Fibroblast of the aortic adventitia (primary cell): ENCODE measurements at regions not wholly inside any gene's neighbourhood (a gene's known extent, or its start where the extent isn't known, plus 50 kb on each side); places are given as distances from the start of the nearest gene placed in this dataset.

ENCODE experiments used
- DNase-seq: peaks from one replicate; pipeline ENCODE4 v3.0.0-alpha.2; 2010; ENCODE audit warnings: low read depth
- H3K4me3 ChIP-seq: 2 replicates; pipeline ENCODE4 v1.5.1; 2011; ENCODE audit warnings: low read depth, mild to moderate bottlenecking, control low read depth, low read length, moderate library complexity
- CTCF ChIP-seq: IDR thresholded peaks from 2 replicates; pipeline ENCODE4 v1.5.1; 2011; ENCODE audit warnings: mild to moderate bottlenecking, low read length, control low read depth, inconsistent platforms; ENCODE audit not compliant: insufficient read depth

DNA sequence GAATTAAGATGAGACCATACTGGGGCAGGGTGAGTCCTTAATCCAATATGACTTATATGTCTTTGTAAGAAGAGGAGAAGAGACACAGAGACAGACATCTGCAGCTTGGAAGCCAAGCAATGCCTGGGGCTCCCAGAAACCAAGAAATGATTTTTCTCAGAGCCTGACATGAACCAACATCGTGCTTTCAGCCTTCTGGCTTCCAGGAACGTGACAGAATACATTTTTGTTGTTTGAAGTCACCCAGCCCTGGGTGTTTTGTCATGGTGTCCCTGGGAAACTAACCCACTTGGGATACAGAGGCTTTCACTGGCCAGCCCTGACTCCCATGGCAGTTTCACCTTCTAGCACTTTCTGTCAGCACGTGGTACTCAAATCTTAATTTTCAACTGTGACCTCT is 95.3 kb upstream of the SLC10A2 start:
- no peak overlapping the region for H3K4me3 ChIP-seq
- DNase-seq, result no peak
- no peak for TF ChIP-seq CTCF

DNA sequence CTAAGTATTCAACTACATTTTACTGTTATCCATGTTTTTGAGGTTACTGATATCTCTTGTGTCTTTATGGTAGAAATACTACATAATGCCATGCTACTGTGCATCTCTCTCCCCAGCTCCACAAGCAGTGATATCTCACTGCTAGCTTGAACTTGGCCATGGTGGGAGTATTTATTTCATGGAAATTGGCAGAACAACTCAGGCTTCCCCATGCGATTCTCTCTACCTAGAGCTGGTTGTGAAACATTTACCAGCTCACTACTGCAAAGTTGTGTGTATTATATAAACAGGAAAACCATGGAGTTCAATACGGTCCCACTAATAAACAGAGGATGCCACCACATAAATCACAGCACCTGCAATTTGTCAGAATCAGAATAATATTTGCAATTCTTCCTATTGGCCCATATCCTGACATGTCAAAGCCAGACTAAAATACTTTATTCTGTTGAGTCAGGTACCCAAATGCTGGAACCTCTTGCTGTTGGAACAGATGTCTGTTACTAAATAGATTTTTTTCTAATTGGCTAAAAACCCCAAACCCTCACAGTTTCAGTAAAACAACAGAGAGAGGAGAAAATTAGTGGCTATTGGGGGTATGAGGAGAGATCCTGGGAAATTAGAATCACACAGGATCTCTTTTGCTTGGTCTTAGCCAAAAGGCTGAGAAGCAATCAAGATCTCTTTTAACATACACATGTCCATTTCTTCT is 91.4 kb upstream of the SLC10A2 start:
- TF ChIP-seq CTCF, result no peak
- no peak for DNase-seq

DNA sequence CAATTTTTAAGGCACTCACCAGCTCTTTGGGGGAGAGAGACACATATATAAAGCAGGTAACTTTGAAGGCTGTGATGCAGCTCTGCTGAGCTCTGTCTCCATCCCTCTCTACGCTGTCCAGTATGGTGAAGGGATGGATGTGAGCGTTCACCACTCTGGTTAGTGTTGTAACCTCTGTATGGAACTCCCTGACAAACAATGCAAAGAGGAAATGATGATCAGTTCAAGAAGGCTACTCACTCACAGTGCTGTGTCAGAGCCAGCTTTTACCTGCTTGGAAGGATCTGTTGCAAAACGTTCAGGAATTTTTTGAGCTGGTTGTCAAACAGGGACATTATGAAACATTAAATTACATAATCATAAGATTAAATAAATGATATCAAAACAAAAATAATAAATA is 90.8 kb upstream of the SLC10A2 start:
- DNase-seq, result no peak
- TF ChIP-seq CTCF, result no peak
- H3K4me3 ChIP-seq, result no peak overlapping the region

More for the DNA sequence above, 91.4 kb upstream of the SLC10A2 start:
- no peak overlapping the region for H3K4me3 ChIP-seq

DNA sequence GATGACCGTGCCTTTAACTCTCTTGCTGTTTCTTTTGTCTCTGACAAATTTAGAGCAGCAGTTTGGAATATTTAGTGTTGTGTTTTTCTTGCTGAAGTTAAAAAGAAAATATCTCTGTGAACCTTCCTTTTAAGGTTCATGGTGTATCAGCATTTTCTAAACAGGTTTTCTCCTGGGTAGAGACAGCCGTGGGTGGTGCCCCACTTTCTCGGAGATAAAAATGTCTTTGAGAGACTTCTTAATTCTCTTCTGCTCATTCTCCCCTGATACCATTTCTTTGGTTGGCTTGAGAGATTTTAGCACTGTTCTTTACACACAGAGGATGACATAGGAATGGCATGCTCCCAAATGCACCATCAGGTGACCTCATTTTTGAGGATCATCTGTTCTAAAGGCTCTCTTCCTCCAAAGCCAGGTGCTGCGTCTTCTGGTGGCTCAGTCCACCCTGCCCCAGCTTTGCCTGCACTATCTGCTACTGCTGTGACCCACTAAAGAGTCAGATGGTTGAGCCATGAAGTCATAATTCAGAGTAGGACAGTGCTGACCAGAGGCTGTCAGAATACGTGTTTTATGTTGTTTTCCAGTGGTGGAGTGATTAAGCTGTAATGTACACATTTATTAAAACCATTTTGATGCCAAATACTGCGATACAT is 90.3 kb upstream of the SLC10A2 start:
- no peak overlapping the region for H3K4me3 ChIP-seq
- DNase-seq, result no peak
- no peak for TF ChIP-seq CTCF

DNA sequence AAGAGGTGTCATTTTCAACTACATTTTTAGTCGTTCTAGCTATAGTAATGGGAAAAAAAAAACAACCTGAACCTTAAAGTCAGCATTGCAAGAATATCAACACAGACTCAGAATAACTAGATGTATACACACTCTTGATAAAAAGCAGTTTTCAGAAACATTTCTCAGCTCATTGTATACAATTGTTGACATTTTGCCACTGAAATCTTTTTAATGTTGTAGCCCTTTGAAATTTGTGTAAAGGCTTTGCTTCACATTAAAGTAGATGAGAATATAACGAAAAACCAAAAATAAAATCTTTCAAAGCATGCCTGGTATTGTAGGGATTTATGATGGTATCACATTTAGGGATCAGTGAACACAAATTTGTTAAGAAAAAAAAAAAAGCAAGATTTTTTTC is 87.2 kb upstream of the SLC10A2 start:
- no peak overlapping the region for H3K4me3 ChIP-seq
- no peak for DNase-seq

GRCh38 chr13:103147961-103148360 is 81.7 kb upstream of the SLC10A2 start:
- no peak for TF ChIP-seq CTCF
- H3K4me3 ChIP-seq, result no peak overlapping the region
- no peak for DNase-seq

More for the DNA sequence above, 87.2 kb upstream of the SLC10A2 start:
- no peak for TF ChIP-seq CTCF
